GM19239 (cell line): ENCODE measurements at regions not wholly inside any gene's neighbourhood (a gene's known extent, or its start where the extent isn't known, plus 50 kb on each side); places are given as distances from the start of the nearest gene placed in this dataset.
"Not testable (repeated sequence)": the region's sequence is repeated elsewhere in the genome, so short reads cannot be mapped to it uniquely, and the experiment has no call there.

Source experiments
- DNase-seq: peaks from one replicate; pipeline ENCODE4 v3.0.0; 2011; ENCODE audit warnings: low spot score; ENCODE audit not compliant: insufficient read length
- FAIRE-seq: peaks from 2 replicates; lab custom pipeline; 2011; peaks lifted over from hg19 to GRCh38; lab: Jason Lieb, UNC

- not testable (repeated sequence) for DNase-seq, FAIRE-seq
Measured at GRCh38 chr16:29158031-29158784, 173.4 kb downstream of the LAT start.

- not testable (repeated sequence) for FAIRE-seq, DNase-seq
Measured at GRCh38 chr16:29157051-29157923, 172.4 kb downstream of the LAT start.

- no peak for DNase-seq
- no peak for FAIRE-seq
Measured at GRCh38 chr16:29156511-29156910, 171.7 kb downstream of the LAT start.

GRCh38 chr16:29155866-29156200 is 171.0 kb downstream of the LAT start:
- not testable (repeated sequence) for DNase-seq, FAIRE-seq

GRCh38 chr16:29155131-29155865 is 170.4 kb downstream of the LAT start:
- not testable (repeated sequence) for FAIRE-seq, DNase-seq

- DNase-seq = no peak
- no peak for FAIRE-seq
Measured at GRCh38 chr16:29154676-29155121, 169.8 kb downstream of the LAT start.

GRCh38 chr16:29154088-29154487 is 169.2 kb downstream of the LAT start:
- FAIRE-seq (no peak), DNase-seq (no peak)

GRCh38 chr16:29153307-29153706 is 168.5 kb downstream of the LAT start:
- FAIRE-seq, DNase-seq: not testable (repeated sequence)

- FAIRE-seq = not testable (repeated sequence)
Measured at GRCh38 chr16:29152544-29153031, 167.7 kb downstream of the LAT start.

GRCh38 chr16:29151317-29151716 is 166.5 kb downstream of the LAT start:
- FAIRE-seq = no peak
- DNase-seq = no peak

More at GRCh38 chr16:29152544-29153031, 167.7 kb downstream of the LAT start:
- DNase-seq = not testable (repeated sequence)

- not testable (repeated sequence) for DNase-seq, FAIRE-seq
Measured at GRCh38 chr16:29149912-29150311, 165.1 kb downstream of the LAT start.

GRCh38 chr16:29148867-29149272 is 164.0 kb downstream of the LAT start:
- DNase-seq (no peak), FAIRE-seq (no peak)

GRCh38 chr16:29148131-29148691 is 163.4 kb downstream of the LAT start:
- no peak for FAIRE-seq

GRCh38 chr16:29147710-29148109 is 162.9 kb downstream of the LAT start:
- not testable (repeated sequence) for DNase-seq, FAIRE-seq

More at GRCh38 chr16:29148131-29148691, 163.4 kb downstream of the LAT start:
- DNase-seq = no peak

- not testable (repeated sequence) for FAIRE-seq, DNase-seq
Measured at GRCh38 chr16:29146808-29147643, 162.2 kb downstream of the LAT start.

- FAIRE-seq (no peak), DNase-seq (no peak)
Measured at GRCh38 chr16:29146266-29146665, 161.4 kb downstream of the LAT start.

- not testable (repeated sequence) for DNase-seq, FAIRE-seq
Measured at GRCh38 chr16:29145486-29146225, 160.8 kb downstream of the LAT start.

- DNase-seq, FAIRE-seq: not testable (repeated sequence)
Measured at GRCh38 chr16:29145086-29145485, 160.2 kb downstream of the LAT start.
